ENCODE measurements at regions not wholly inside any gene's neighbourhood (a gene's known extent, or its start where the extent isn't known, plus 50 kb on each side); places are given as distances from the start of the nearest gene placed in this dataset.

DNA sequence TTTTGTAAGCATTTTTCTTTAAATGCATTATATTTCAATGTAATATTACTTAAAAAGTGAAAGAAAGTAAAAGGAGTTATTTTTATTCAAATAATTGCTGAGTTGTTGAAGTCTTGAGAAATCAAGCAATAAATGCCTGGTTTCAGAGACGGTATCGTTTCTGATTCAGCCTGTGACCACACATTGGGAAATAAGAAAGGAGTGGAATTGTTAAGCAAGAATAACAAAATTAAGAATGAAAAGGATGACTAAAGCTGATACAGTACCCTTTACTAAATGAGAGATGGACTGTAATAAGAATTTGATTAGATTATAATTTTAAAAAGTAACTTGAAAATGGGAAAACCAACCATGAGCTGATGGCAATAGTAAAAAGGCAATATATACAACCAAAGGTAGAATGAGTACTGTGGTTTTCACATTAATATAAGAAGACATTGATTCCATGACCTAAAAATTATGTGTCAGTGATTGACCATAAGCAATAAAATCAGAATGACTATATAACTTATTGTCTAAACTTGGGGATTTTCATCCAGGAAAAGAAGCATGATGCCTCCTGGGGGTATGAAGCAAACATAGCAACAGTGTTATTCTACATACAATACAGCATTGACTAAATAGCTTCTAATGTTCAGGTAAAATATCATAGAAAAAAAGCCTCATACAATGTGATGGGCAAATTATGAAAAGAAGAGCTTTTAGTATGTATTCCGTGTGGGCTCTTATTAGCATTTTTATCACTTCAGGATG is 101.9 kb upstream of the PRDM9 start:
- TF ChIP-seq, protein P1, sequence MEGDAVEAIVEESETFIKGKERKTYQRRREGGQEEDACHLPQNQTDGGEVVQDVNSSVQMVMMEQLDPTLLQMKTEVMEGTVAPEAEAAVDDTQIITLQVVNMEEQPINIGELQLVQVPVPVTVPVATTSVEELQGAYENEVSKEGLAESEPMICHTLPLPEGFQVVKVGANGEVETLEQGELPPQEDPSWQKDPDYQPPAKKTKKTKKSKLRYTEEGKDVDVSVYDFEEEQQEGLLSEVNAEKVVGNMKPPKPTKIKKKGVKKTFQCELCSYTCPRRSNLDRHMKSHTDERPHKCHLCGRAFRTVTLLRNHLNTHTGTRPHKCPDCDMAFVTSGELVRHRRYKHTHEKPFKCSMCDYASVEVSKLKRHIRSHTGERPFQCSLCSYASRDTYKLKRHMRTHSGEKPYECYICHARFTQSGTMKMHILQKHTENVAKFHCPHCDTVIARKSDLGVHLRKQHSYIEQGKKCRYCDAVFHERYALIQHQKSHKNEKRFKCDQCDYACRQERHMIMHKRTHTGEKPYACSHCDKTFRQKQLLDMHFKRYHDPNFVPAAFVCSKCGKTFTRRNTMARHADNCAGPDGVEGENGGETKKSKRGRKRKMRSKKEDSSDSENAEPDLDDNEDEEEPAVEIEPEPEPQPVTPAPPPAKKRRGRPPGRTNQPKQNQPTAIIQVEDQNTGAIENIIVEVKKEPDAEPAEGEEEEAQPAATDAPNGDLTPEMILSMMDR (IDR thresholded peaks at IDR 0.05; ENCODE audit: low read depth, low read length, missing control alignments) = no peak
- DNase-seq (ENCODE audit: extremely low read depth, low read depth) = no peak
- no peak overlapping the region for H3K4me3 ChIP-seq (replicated peaks; ENCODE audit: low read depth, low read length)

- H3K4me3 ChIP-seq (replicated peaks; ENCODE audit: low read depth, low read length) = no peak overlapping the region
- DNase-seq (ENCODE audit: extremely low read depth, low read depth) = no peak
- TF ChIP-seq, protein P1 (IDR thresholded peaks at IDR 0.05; ENCODE audit: low read depth, low read length, missing control alignments) = no peak
These were observed 104.8 kb upstream of the PRDM9 start for GRCh38 chr5:23402585-23402984.

DNA sequence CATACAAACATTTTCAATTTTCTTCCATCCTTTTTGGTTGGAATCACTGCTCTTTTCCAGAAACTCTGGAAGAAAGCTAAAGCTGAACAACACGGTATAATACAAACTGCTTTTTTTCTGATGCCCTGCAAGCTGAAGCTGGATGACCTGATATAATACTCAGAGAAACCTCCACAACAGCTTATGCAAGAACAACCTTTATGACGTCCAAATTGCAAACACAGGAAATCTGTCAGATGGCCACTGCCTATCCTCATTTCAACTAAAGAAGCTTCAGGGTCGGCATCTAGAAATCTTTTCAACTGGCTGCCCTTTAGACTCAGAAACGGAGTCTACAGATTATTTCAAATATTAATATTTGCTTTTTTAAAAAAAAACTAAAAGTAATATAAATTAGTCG is 106.5 kb upstream of the PRDM9 start:
- no peak for DNase-seq (ENCODE audit: extremely low read depth, low read depth)
- TF ChIP-seq, protein P1 (IDR thresholded peaks at IDR 0.05; ENCODE audit: low read depth, low read length, missing control alignments) = no peak

GRCh38 chr5:23396346-23396745 is 111.1 kb upstream of the PRDM9 start:
- TF ChIP-seq, protein P1 (IDR thresholded peaks at IDR 0.05; ENCODE audit: low read depth, low read length, missing control alignments) = no peak
- no peak overlapping the region for H3K4me3 ChIP-seq (replicated peaks; ENCODE audit: low read depth, low read length)
- no peak for DNase-seq (ENCODE audit: extremely low read depth, low read depth)

More for the DNA sequence above, 106.5 kb upstream of the PRDM9 start:
- H3K4me3 ChIP-seq (replicated peaks; ENCODE audit: low read depth, low read length) = no peak overlapping the region

- DNase-seq (ENCODE audit: extremely low read depth, low read depth) = no peak
- TF ChIP-seq, protein P1 (IDR thresholded peaks at IDR 0.05; ENCODE audit: low read depth, low read length, missing control alignments) = no peak
- no peak overlapping the region for H3K4me3 ChIP-seq (replicated peaks; ENCODE audit: low read depth, low read length)
These were observed 117.9 kb upstream of the PRDM9 start for GRCh38 chr5:23389291-23390101.

DNA sequence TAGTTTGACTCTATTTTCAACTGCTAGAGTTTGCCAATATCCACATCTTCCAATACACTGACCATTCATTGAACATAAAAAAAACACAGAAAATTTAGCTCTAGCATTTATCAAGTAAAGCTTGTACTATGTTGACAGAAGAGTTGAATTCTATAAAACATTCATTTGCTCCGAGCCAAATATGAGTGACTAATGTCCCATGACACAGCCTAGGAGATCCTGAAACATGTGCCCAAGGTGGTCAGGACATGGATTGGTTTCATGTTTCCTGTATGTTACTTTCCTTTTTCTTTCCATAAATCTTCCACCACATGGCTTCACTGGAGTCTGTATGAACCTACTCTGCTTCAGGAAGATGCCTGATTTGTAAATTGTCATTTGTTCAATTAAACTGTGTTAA is 122.4 kb upstream of the PRDM9 start:
- DNase-seq (ENCODE audit: extremely low read depth, low read depth) = no peak
- H3K4me3 ChIP-seq (replicated peaks; ENCODE audit: low read depth, low read length) = no peak overlapping the region
- TF ChIP-seq, protein P1 (IDR thresholded peaks at IDR 0.05; ENCODE audit: low read depth, low read length, missing control alignments) = no peak

Data from HFF-Myc (cell line).